Smooth muscle cell (in vitro differentiated cells): ENCODE measurements at regions not wholly inside any gene's neighbourhood (a gene's known extent, or its start where the extent isn't known, plus 50 kb on each side); places are given as distances from the start of the nearest gene placed in this dataset.
"Not testable (repeated sequence)": the region's sequence is repeated elsewhere in the genome, so short reads cannot be mapped to it uniquely, and the experiment has no call there.

Experiments used
- DNase-seq: peaks from one replicate; lab custom pipeline; 2025; ENCODE audit not compliant: unreplicated experiment; lab: John Stamatoyannopoulos, UW
- H2AFZ ChIP-seq: fragments of 200-600 bp; sonication (generic); 2 replicates; pipeline ENCODE4 v1.6.0; 2016; ENCODE audit warnings: antibody characterized with exemption, low read depth, mild to moderate bottlenecking
- H3F3A ChIP-seq: fragments of 200-600 bp; sonication (generic); 2 replicates; pipeline ENCODE4 v1.6.0; 2017; ENCODE audit warnings: antibody characterized with exemption, low read depth
- H3K27ac ChIP-seq: fragments of 200-600 bp; sonication (generic); 2 replicates; pipeline ENCODE4 v1.5.1; 2016; ENCODE audit warnings: low read depth, mild to moderate bottlenecking
- H3K27me3 ChIP-seq: fragments of 200-600 bp; sonication (generic); 2 replicates; pipeline ENCODE4 v1.6.1; 2016; ENCODE audit warnings: low read depth, mild to moderate bottlenecking
- H3K36me3 ChIP-seq: fragments of 200-600 bp; sonication (generic); 2 replicates; pipeline ENCODE4 v1.5.1; 2016; ENCODE audit warnings: low read depth
- H3K4me1 ChIP-seq: fragments of 200-600 bp; sonication (generic); 2 replicates; pipeline ENCODE4 v1.5.1; 2016; ENCODE audit warnings: low read depth
- H3K4me2 ChIP-seq: fragments of 200-600 bp; sonication (generic); 2 replicates; pipeline ENCODE4 v1.6.0; 2016; ENCODE audit warnings: mild to moderate bottlenecking
- H3K4me3 ChIP-seq: fragments of 200-600 bp; sonication (generic); 2 replicates; pipeline ENCODE4 v1.5.1; 2016; ENCODE audit warnings: mild to moderate bottlenecking
- H3K79me2 ChIP-seq: fragments of 200-600 bp; sonication (generic); 2 replicates; pipeline ENCODE4 v1.6.0; 2016; ENCODE audit warnings: low read depth, mild to moderate bottlenecking
- H3K9ac ChIP-seq: fragments of 200-600 bp; sonication (generic); 2 replicates; pipeline ENCODE4 v1.6.0; 2016; ENCODE audit warnings: low read depth
- H3K9me3 ChIP-seq: fragments of 200-600 bp; sonication (generic); replicated peaks from 2 replicates; pipeline ENCODE4 v1.5.1; 2016; ENCODE audit warnings: low read depth
- H4K20me1 ChIP-seq: fragments of 200-600 bp; sonication (generic); 2 replicates; pipeline ENCODE4 v1.6.0; 2016; ENCODE audit warnings: low read depth
- CTCF ChIP-seq: fragments of 200-600 bp; sonication (generic); IDR thresholded peaks from 2 replicates; pipeline ENCODE4 v1.5.1; 2017; ENCODE audit warnings: borderline replicate concordance, mild to moderate bottlenecking, antibody characterized with exemption; ENCODE audit not compliant: insufficient read depth, poor library complexity, severe bottlenecking
- WGBS: methylation state at CpG from one replicate; pipeline ENCODE4 v1.1.7; 2016; ENCODE audit warnings: low lambda C conversion rate; 5-methylcytosine and 5-hydroxymethylcytosine counted together

GRCh38 chr20:12581644-12582289 is 427.0 kb upstream of the SPTLC3 start:
- Histone ChIP-seq H3K27me3 (no peaks in the 10 kb centered on the region), H3K9me3 (no peaks in the 10 kb centered on the region), H2AFZ (no peak overlapping the region), H3K4me3 (no peak overlapping the region), H3K36me3 (no peaks in the 10 kb centered on the region), H3K9ac (no peak overlapping the region), H3K79me2 (no peaks in the 10 kb centered on the region), H3K27ac (no peak overlapping the region), H4K20me1 (no peaks in the 10 kb centered on the region), H3K4me2 (no peak overlapping the region), H3K4me1 (no peaks in the 10 kb centered on the region), H3F3A (no peaks in the 10 kb centered on the region)
- no peak for TF ChIP-seq CTCF
- 91% methylated on average over 5 of the region's 5 CpGs for WGBS
- no peak for DNase-seq

- H3K27me3 ChIP-seq, H3K36me3 ChIP-seq, H3K27ac ChIP-seq, H3K4me1 ChIP-seq, H3K79me2 ChIP-seq, H3K9me3 ChIP-seq, H3F3A ChIP-seq, H2AFZ ChIP-seq, H3K4me3 ChIP-seq, H4K20me1 ChIP-seq, H3K9ac ChIP-seq, DNase-seq, H3K4me2 ChIP-seq: not testable (repeated sequence)
- WGBS: 81% methylated on average over 13 of the region's 14 CpGs
Observed at GRCh38 chr20:12582710-12583109, 426.1 kb upstream of the SPTLC3 start.

- no peaks in the 10 kb centered on the region for H4K20me1 ChIP-seq
- H3K79me2 ChIP-seq: no peaks in the 10 kb centered on the region
- no peaks in the 10 kb centered on the region for H3K27me3 ChIP-seq
- no peak overlapping the region for H2AFZ ChIP-seq
- H3K4me1 ChIP-seq: no peaks in the 10 kb centered on the region
- H3K4me3 ChIP-seq: no peak overlapping the region
- H3K27ac ChIP-seq: no peak overlapping the region
- H3K4me2 ChIP-seq: no peak overlapping the region
- no peaks in the 10 kb centered on the region for H3K9me3 ChIP-seq
- no peaks in the 10 kb centered on the region for H3K36me3 ChIP-seq
- TF ChIP-seq CTCF: no peak
- DNase-seq: no peak
- 42% methylated on average over 1 of the region's 1 CpG for WGBS
- H3F3A ChIP-seq: peaks cover 7% of the 10 kb centered on the region
- no peak overlapping the region for H3K9ac ChIP-seq
Observed at GRCh38 chr20:12591949-12592470, 416.8 kb upstream of the SPTLC3 start.

- no peak for DNase-seq
- H3K4me1 ChIP-seq: peaks cover 7% of the 10 kb centered on the region
- WGBS: 51% methylated on average over 4 of the region's 4 CpGs
- peak overlapping the region; percentile 29 for H2AFZ ChIP-seq
- H3K9me3 ChIP-seq: no peaks in the 10 kb centered on the region
- TF ChIP-seq CTCF: no peak
- peaks cover 7% of the 10 kb centered on the region for H3F3A ChIP-seq
- H3K4me3 ChIP-seq: no peak overlapping the region
- no peak overlapping the region for H3K9ac ChIP-seq
- no peaks in the 10 kb centered on the region for H3K79me2 ChIP-seq
- H3K27ac ChIP-seq: no peak overlapping the region
- no peaks in the 10 kb centered on the region for H3K27me3 ChIP-seq
- no peak overlapping the region for H3K4me2 ChIP-seq
- H3K36me3 ChIP-seq: no peaks in the 10 kb centered on the region
- no peaks in the 10 kb centered on the region for H4K20me1 ChIP-seq
Observed at GRCh38 chr20:12592756-12593155, 416.0 kb upstream of the SPTLC3 start.
